ENCODE measurements at regions not wholly inside any gene's neighbourhood (a gene's known extent, or its start where the extent isn't known, plus 50 kb on each side); places are given as distances from the start of the nearest gene placed in this dataset.
A peak's percentile ranks its signal among the peaks of the same experiment; 100 is the strongest.
"Not testable (repeated sequence)": the region's sequence is repeated elsewhere in the genome, so short reads cannot be mapped to it uniquely, and the experiment has no call there.

DNA sequence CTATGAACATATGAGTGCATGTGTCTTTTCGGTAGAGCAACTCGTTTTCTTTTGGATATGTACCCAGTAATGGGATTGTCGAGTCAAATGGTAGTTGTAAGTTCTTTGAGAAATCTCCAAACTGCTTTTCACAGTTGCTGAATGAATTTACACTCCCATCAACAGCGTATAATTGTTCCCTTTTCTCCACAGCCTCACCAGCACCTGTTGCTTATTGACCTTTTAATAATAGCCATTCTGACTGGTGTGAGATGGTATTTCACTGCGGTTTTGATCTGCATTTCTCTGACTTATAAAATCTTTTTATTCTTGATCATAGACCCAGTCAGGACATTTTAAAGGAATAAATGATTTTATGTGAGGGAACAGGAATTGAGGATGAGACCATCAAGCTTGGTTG, 165.0 kb upstream of the KCTD3 start:
- no peak for DNase-seq

DNA sequence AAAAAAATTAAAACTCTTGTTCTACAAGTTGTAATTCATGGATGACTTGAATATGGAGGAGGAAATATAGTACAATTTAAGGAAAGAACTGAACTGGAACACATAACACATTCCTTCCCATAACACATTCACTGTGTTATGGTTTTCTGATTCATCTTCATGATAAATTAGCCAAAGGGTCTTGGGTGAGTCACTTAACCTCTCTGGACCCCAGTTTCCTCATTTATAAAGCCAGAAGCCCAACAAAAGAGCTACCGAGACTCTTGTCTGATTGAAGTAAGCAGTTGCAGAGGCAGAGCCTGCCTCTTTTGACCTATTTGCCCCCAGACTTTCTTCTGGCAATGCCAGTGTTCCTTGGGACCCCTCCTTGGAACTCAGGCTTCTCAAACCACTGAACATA, 161.9 kb upstream of the KCTD3 start:
- DNase-seq = peak; percentile 47

DNA sequence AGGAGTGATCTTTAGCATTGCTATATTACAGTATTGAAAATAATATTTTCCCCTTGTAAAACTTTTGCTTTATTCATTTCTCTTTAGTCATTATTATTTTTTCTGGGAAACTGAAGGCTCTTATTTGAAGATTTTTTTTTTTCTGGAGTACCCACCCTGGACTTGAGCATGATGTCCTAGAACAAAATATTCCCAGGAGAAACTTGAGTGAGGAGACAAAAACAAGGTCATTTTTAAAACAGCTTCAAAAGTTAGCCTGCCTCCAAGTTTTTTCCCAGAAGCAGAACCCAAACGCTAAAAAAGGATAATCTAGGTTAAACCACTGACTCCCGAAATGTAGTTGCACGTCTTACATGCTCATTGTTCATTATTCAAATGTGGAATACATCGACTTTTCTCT, 160.2 kb upstream of the KCTD3 start:
- no peak for DNase-seq

DNA sequence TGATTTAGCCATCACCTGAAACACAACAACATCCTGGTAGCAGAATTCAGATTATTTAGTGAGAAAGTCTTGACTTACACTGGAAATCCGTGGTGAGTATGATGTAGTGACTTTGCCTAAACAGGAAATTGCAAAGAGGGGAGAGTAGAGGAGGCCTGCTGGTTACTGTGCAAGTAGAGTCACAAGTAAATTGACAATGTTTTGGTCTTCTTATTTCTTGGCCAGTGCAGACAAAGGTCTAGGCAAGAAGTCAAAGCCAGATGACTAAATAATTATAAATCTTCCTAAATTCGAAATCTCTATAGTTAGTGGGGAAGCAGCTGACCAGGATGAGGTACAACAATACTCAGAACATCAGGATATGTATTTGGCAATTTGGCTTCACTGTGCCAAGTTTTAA, 159.5 kb upstream of the KCTD3 start:
- peak; percentile 53 for DNase-seq

DNA sequence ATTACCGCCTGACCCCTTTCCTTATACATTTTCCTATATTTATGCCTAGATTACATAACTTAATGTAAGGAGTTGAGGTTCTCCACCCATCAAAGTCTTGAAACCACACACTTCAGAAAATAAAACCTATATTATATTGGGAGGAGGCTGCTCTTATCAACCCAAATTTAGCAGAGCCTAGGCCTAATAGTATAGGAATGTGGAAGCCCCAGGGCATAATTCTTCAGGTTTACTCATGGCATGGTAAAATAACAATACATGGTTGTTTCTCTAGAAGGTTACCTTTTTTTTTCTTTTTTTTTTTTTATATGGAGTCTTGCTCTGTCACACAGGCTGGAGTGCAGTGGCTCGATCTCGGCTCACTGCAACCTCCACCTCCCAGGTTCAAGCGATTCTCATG, 157.6 kb upstream of the KCTD3 start:
- DNase-seq = not testable (repeated sequence)

DNA sequence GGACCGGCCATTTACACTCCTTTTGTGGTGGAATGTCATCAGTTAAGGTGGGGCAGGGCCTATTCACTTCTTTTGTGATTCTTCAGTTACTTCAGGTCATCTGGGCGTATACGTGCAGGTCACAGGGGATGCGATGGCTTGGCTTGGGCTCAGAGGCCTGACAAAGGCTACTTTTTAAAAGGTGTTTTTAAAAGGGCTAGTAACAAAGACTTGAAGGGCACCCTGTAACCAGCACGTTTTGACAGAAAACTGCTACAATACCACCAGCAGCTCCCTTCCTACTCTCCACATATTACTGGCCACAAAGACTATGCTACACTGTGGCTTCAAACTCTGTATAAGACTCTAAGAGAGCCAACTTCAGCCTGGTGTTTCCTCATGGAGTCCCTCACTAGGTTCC, 151.6 kb upstream of the KCTD3 start:
- not testable (repeated sequence) for DNase-seq

DNA sequence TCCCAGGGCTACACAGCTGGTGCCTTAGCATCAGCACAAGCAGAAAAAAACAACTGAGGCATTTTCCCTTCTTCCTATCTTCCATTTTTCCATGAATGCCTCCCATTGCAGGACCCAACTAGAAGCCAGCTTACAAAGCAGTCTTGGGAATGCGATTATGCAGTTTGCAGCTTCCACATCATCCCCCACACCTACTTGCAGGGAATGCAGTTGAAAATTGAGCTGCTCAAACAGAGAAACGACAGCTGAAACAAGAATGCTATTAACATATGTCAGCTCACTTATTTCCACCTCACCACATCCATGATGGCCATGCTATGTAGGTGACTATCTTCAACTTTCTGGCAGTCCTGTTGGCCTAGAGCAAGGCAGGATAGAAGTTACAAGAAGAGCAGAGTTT, 150.6 kb upstream of the KCTD3 start:
- no peak for DNase-seq

DNA sequence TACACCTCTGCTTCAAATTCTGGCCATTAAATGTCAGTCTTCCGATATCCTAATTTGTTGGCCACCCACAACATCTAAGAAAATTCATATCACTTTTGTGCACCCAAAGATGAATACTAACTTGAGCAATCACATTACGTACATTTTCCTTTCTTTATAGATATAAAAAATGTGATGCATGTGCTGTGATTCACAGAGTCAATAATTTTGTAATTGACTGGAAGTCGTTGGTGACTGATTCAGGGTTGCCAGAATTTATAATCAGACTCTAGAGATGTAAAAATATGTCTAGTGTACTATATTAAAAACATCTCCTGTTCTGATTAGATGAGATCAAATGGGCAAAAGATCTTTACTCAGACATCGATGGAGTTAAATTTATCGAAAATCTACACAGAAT, 150.0 kb upstream of the KCTD3 start:
- peak; percentile 43 for DNase-seq

DNA sequence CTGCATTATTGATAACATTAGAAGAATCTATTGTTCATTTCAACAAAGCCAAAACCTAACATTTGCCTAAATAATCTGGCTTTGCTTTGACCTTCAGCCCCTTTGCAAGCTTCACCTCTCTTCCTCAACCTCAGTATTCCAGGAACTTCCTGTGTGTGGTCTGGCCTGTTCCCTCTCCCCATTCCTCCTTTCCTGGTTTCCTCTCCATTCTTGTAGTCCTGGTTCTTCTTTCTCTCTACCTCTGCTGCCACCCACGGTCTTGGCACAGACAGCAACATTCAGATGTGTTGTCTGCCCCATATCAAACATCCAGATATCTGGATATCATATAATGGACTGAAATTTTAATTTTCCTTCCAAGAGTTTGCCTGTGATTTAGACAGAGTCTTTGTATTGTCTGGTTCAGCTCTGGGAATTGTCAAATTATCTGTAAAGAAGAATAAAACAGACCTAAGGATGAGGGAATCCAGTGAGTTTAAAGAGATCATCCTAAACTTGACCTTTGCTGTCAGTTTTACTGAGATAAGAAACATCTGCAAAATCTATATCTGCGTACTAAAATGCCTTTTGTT, 148.1 kb upstream of the KCTD3 start:
- DNase-seq = peak; percentile 35

DNA sequence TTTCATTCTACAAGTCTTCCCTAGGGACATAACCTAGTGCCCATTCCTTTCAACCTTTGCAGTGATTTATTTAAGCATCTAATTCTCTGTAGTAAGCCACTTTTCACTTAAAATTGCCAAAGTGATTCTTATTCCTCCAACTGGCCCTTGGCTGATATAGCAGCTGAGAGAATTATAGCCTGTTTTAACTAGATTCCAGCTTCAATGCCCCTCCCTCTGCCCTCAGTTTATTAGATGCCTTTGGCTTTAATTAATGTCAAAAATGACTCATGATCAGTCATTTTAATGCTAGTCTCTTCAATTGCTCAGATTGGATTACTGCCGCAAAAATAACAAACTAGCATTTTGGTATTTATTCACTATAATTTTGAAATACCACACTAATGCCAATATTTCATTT, 145.4 kb upstream of the KCTD3 start:
- no peak for DNase-seq

DNA sequence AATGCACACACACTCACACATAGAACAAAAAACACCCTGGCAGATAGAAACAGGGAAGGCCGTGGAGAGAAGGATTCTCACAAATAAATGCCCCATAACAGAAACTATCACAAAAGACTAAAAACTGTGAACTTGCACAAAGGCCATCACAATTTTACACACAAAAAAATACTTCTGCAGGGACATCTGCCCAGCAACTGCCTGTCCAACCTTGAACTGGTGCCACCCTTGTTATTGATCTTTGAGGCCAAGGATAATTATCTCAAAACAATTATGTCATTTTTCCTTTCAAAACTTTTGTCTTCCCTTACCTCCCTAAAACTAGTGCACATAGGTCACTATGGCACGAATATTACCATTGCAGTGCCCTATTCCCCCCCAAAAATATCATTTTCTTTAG, 143.8 kb upstream of the KCTD3 start:
- DNase-seq = no peak

DNA sequence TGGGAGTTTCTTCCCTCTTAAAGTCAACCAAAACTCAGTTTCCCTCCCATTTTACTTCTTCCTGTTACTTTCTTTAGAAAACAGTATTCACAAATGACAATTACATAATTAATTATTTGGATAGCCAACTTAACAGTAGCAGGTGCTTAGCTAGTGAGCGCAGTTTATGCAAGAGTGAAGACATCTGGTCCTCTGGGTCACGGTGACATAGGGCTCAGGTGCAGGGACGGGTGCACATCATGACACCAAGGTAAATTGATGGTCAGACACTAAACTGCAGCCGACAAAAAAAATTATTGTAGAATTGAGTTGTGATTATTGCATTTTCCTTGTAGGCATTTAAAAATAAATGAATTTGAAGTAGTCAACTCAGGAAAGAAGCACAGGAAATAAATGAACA, 142.0 kb upstream of the KCTD3 start:
- no peak for DNase-seq

DNA sequence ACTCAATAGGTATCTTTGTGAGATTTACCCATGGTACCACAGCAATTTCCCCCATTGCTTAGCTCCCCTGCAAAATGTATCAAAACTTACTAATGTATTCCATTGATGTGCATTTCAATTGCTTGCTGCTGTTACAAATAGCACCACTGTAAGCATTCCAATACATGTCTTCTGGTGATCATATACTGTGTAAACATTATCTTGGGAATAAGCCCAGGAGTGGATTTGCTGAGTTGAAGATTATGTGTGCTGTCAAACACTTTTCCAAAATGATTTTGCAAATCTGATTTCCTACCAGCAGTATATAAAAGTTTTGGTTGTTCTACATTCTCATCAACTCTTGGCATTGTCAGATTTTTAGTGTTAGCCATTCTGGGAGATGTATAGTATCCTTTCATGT, 141.0 kb upstream of the KCTD3 start:
- no peak for DNase-seq

DNA sequence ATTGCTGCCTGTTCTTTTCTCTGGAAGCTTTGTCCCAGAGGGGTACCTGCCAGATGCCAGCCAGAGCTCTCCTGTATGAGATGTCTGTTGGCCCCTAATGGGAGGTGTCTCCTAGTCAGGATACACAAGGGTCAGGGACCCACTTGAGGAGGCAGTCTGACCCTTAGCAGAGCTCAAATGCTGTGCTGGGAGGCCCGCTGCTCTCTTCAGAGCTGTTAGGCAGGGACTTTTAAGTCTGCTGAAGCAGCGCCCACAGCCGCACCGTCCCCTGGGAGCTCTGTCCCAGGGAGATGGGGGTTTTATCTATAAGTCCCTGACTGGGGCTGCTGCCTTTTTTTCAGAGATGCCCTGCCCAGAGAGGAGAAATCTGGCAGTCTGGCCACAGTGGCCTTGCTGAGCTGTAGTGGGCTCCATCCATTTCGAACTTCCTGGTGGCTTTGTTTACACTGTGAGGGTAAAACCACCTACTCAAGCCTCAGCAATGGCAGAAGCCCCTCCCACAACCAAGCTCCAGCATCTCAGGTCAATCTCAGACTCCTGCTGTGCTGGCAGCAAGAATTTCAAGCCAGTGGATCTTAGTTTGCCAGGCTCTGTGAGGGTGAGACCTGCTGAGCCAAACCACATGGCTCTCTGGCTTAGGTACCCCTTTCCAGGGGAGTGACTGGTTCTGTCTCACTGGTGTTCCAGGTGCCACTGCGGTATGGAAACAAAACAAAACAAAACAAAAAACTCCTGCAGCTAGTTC, 134.4 kb upstream of the KCTD3 start:
- DNase-seq = not testable (repeated sequence)

DNA sequence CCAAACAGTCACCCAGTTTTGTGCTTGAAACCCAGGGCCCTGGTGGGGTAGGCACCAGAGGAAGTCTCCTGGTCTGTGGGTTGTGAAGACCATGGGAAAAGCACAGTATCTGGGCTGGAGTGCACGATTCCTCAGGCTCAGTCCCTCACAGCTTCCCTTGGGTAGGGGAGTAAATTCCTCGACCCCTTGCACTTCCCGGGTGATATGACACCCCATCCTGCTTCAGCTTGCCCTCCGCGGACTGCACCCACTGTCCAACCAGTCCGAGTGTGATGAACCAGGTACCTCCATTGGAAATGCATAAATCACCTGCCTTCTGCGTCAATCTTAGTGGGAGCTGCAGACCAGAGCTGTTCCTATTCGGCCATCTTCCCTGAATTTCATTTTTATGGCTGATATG, 133.9 kb upstream of the KCTD3 start:
- DNase-seq = no peak

DNA sequence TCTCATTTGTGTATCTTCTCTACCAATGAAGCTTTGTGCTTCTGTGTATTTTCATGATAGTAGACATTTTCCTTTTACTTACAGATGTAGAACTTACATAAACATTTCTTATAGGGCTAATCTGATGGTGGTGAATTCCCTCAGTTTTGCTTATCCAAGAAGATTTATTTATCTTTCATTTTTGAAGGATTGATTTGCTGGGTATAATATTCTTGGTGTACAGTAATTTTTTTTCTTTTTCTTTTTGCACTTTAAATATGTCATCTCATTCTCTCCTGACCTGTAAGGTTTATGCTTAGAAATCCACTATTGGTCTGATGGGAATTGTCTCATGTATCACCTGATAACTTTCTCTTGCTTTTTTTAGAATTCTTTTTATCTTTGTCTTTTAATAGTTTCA, 127.6 kb upstream of the KCTD3 start:
- no peak for DNase-seq

DNA sequence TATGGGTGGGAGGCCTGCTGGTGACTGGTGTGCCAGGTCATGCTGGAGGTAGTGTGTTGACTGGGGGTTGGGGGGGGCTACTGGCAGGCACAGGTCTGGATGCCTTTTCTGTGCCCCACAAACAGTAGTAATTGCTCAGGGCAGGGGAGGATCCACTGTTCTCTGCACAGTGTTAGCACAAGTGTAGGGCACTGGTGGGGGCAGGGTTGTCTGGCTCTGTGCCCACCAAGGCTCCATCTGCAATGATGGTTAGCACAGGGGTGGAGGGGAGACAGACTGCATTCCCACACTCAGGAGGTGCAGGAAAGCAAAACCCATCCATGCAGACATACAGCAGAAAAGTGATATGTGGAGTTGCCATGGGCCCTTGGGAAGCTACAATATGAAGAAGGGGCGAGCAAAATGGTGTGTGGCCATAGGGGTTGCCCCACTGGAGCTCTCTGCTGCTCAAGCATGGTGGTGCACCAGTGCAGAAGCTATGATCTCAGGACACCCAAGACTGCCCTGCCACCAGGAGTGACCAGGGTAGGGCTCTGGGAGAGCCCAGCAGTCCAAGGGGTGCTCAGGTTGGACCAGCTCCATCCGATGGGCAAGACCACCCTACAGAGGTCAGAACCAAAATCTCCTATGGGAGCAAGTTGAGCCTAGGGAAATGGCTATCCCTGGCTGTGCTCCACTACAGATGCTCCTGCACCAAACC, 122.2 kb upstream of the KCTD3 start:
- no peak for DNase-seq

DNA sequence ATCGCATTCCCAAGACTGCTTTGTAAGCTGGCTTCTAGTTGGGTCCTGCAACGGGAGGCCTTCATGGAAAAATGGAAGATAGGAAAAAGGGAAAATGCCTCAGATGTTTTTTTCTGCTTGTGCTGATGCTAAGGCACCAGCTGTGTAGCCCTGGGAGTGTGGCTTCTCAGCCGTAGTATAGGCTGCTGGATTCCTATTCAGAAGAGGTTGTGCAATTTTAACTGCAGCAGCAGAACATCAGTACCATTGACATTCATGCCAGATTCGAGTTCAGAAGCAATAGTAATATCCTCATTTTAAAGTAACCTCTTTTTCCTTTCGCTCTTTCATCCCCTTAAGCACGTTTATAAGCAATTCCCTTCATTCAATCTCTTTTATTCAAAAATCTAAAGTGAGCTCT, 119.1 kb upstream of the KCTD3 start:
- not testable (repeated sequence) for DNase-seq

DNA sequence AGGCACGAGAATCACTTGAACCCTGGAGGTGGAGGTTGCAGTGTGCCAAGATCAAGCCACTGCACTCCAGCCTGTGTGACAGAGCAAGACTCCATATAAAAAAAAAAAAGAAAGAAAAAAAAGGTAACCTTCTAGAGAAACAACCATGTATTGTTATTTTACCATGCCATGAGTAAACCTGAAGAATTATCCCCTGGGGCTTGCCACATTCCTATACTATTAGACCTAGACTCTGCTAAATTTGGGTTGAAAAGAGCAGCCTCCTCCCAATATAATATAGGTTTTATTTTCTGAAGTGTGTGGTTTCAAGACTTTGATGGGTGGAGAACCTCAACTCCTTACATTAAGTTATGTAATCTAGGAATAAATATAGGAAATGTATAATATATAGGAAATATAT, 118.0 kb upstream of the KCTD3 start:
- not testable (repeated sequence) for DNase-seq

DNA sequence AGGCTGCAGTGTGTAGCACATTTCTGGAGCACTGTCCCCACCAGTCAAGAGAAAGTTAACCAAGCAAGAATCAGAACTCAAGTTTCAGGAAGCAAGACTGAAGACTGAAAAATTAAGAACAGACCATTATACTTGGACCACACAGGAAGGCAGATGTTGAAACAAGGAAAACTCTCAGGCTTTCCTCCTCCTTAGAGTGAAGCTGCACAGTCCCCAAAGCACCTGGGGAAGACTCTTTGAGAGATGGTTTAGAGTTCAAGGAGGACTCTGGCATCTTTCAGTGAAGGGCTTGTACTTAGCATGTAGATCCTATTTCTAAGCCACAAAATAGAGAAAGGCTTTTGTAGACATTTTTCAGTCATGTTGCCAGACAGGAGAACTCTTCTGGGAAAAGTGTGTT, 113.7 kb upstream of the KCTD3 start:
- DNase-seq = no peak

DNA sequence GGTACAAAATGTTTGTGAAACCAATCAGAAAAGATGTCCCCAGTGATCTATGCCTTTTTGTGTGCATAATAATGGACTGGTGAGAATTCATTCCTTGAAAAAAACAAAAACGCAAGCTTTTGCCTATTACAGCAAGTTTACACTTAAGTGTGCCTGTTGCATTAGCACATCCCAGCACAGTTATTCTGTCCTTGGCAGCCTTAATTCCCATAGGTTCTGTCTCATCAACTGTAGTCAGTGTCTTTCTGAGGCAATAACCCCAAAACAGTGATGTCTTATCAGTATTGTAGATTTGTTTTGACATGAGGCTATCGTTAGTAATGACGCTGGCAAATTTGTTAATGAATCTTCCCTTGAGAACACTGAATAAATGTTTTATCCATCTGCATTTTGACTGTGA, 109.9 kb upstream of the KCTD3 start:
- no peak for DNase-seq

DNA sequence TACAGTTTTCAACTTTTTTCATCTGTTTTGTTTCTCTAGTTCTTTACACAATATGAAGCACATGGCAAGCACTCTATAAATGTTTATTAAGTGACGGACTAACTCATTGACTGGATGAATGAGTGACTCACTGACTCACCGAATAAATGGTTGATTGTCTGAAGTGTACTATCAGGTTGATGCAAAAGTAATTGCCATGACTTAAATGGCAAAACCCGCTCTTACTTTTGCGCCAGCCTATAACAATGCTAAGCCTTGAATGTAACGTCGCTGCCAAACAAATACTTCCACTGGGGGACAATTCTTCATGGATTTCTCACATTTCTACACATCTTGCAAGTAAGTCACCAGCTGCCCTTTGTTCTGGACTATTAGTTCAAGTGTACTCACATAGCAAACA, 109.0 kb upstream of the KCTD3 start:
- DNase-seq = no peak

DNA sequence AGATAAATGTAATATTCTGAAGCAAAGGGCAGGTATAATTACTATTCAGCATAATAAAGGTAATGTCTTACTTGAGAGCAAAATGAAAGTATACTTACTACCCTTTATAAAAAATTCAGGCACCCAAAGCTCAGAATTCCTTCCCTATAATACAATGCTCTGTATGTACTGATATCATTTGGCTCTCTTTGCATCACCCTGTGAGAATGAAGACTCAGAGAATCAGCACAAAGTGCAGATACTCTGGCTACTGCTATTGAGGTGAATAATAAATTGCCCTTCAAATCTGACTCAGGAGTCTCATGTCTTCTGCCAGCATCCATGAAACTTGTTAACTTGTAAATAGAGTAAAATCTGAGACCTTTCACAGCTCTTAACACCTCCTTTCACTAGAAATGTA, 108.5 kb upstream of the KCTD3 start:
- no peak for DNase-seq

DNA sequence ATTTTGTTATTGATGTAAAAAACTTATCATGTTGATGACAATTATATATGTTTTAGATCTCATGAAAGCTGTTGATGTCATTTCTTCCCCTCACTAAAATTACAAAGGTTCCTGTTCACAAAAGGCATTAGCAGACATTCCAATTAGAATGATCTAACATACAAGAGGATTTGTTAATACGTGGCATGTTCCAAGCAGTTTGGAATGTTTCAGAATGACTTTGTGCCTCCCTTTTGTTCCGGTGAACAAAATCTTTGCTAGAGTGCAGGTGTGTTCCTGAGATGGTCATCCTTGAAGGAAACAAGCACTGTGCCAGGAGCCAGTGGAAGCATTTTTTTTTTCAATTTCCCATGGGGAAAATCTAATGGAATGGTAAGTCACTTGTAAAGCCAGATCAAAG, 108.0 kb upstream of the KCTD3 start:
- no peak for DNase-seq

DNA sequence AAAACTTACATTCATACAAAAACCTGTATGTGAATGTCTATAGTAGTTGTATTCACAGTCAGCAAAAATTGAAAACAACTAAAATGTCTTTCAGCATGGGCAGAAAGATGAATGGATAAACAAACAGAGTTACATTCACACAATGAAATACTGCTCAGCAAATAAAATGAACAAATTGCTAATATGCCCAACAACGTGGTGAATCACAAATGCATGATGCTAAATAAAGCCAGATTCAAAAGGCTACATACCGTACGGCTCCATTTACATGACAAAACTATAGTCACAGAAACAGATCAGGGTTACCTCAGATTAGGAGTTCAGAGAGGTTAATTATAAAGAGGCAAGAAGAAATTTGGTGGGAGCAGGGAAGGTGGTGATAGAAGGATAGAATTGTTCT, 100.7 kb upstream of the KCTD3 start:
- DNase-seq = no peak
